Lower leg skin (tissue), 4 donors: ENCODE measurements at regions not wholly inside any gene's neighbourhood (a gene's known extent, or its start where the extent isn't known, plus 50 kb on each side); places are given as distances from the start of the nearest gene placed in this dataset.

Source experiments
- DNase-seq, 2 donors: peaks; one replicate each; pipeline ENCODE4 v3.0.0-alpha.2; 2019; ENCODE audit warnings: low spot score in 2 of 2
- H3K4me3 ChIP-seq: fragments of 200-600 bp; sonication (generic); 2 replicates; pipeline ENCODE4 v1.5.1; 2017; ENCODE audit warnings: mild to moderate bottlenecking, low read depth; ENCODE audit not compliant: poor library complexity, severe bottlenecking
- CTCF ChIP-seq, 3 donors: fragments of 450-650 bp; IDR thresholded peaks; one replicate each; pipeline ENCODE4 v1.5.1; 2016; ENCODE audit warnings: antibody characterized with exemption in 3 of 3, mild to moderate bottlenecking in 3 of 3, moderate library complexity in 2 of 3
- POLR2A ChIP-seq, 2 donors: fragments of 450-650 bp; IDR thresholded peaks; one replicate each; pipeline ENCODE4 v1.6.1; 2016 to 2017; ENCODE audit warnings: antibody characterized with exemption in 2 of 2, mild to moderate bottlenecking in 1 of 2, moderate library complexity in 1 of 2
- WGBS, 2 donors: methylation state at CpG; one replicate each; pipeline ENCODE4 v1.1.5; 2018; 5-methylcytosine and 5-hydroxymethylcytosine counted together
- intact Hi-C: fragments of 100-400 bp; cut with DNase I; formaldehyde crosslinking; loops from one replicate; pipeline ENCODE4 v1.15.0; 2023; ENCODE audit warnings: low total_unique reads

GRCh38 chr12:130223767-130224244 lies 61.5 kb downstream of the FZD10 start:
- WGBS, 2 donors: 90 to 91% methylated on average over 6 of the region's 6 CpGs
- TF ChIP-seq CTCF (IDR thresholded peaks at IDR 0.05) (no peak), POLR2A (IDR thresholded peaks at IDR 0.05) (no peak)
- no peak overlapping the region for H3K4me3 ChIP-seq
- no peak for DNase-seq
- intact Hi-C loops: no loop called here

DNA sequence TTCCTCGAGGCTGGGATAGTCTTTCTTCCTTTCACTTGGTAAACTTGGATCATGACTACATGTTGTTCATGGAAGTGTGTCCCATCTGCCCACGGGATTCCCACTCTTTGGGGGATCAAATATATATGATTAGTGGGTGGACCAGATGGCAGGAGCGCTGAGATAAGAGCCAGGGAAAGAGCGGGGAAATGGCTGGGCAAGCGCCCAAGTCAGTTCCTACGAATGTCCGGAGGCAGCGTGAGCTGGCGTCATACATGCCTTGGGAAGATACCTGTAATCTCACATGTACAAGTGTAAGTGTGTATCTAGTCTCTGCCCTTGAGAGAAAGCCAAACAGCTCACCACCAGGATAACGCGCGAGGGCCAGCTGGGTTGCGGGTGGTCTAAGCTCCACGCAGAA lies 62.3 kb downstream of the FZD10 start:
- H3K4me3 ChIP-seq: no peak overlapping the region
- WGBS, 2 donors: 42 to 60% methylated on average over 14 of the region's 14 CpGs
- TF ChIP-seq POLR2A (IDR thresholded peaks at IDR 0.05) (no peak), CTCF (IDR thresholded peaks at IDR 0.05) (no peak)
- intact Hi-C loops: no loop called here
- no peak for DNase-seq

GRCh38 chr12:130225347-130225746 lies 63.1 kb downstream of the FZD10 start:
- intact Hi-C loops: no loop called here
- H3K4me3 ChIP-seq: no peak overlapping the region
- DNase-seq: no peak
- WGBS, 2 donors: 66 to 77% methylated on average over 6 of the region's 6 CpGs
- TF ChIP-seq POLR2A (IDR thresholded peaks at IDR 0.05): no peak
- TF ChIP-seq CTCF (IDR thresholded peaks at IDR 0.05): no peak

DNA sequence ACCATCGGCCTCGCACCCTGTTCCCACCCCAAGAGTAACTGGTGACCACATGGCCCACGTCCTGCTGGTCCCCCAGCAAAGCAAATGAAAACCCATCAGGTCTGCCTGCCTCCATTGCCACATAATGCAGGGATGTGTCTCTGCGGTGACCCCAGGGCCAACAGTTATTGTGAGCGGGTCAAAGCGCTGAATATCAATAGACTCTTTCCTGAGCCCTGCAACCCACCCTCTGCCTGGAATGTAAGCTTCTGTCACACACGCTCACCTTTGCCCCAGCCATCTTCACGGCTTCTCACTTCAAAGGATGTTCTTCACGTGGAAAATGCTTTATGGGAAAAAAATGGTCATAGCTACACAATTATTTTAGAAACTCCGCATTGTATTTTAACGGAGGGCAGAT lies 63.9 kb downstream of the FZD10 start:
- 76% methylated on average over 11 of the region's 11 CpGs for WGBS, 2 donors
- DNase-seq: no peak
- intact Hi-C loops: no loop called here
- no peak overlapping the region for H3K4me3 ChIP-seq
- TF ChIP-seq POLR2A (IDR thresholded peaks at IDR 0.05) (no peak), CTCF (IDR thresholded peaks at IDR 0.05) (no peak)

DNA sequence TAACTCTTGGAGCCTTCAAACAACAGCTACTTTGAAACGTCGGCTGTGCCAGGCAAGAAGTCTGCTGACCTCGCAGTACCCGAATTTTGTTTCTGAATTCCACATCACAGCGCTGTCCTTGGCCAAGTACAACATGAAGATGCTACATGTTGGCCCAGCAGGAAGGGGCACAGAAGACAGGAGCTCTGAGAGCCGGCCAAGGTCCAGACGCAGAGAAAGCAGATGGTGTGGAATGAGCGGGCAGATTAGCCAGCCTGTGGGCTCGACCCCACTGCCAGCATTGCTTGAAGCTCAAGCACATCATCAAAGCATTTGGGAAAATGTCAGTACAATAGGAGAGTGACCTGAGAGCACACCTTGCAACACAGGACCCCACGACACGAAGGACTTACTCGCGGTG lies 64.5 kb downstream of the FZD10 start:
- intact Hi-C loops: no loop called here
- WGBS, 2 donors: 75 to 76% methylated on average over 13 of the region's 13 CpGs
- no peak overlapping the region for H3K4me3 ChIP-seq
- DNase-seq: no peak
- TF ChIP-seq CTCF (IDR thresholded peaks at IDR 0.05) (no peak), POLR2A (IDR thresholded peaks at IDR 0.05) (no peak)

- no peak for DNase-seq
- 32 to 52% methylated on average over 4 of the region's 4 CpGs for WGBS, 2 donors
- intact Hi-C loops: no loop called here
- H3K4me3 ChIP-seq: no peak overlapping the region
- TF ChIP-seq CTCF (IDR thresholded peaks at IDR 0.05): no peak
- no peak for TF ChIP-seq POLR2A (IDR thresholded peaks at IDR 0.05)
Measured at GRCh38 chr12:130227641-130228040, 65.4 kb downstream of the FZD10 start.
